ENCODE measurements at regions not wholly inside any gene's neighbourhood (a gene's known extent, or its start where the extent isn't known, plus 50 kb on each side); places are given as distances from the start of the nearest gene placed in this dataset.

DNA sequence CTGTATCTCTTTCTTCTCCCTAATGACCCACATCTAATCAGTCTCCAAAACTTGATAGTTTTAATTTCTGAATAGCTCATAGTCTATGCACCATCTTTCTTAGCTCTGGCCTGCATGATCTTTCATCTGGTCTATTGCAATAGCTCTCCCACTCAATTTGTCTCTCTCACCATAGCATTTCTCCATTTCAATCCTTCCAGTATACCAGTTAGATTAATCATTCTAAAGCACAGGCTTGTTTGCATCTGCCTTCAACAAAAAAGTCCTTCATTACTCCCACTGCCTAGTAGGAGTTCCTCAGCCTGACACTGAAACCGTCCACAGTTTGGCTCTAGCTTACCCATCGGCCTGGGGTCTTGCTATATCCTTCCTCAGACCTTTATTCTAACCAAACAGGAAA lies 344.9 kb downstream of the ENC1 start:
- no peaks in the 10 kb centered on the region for H3K36me3 Mint-ChIP-seq
- H3K4me1 Mint-ChIP-seq (ENCODE audit: unreplicated experiment): no peaks in the 10 kb centered on the region
- TF ChIP-seq, protein P1, sequence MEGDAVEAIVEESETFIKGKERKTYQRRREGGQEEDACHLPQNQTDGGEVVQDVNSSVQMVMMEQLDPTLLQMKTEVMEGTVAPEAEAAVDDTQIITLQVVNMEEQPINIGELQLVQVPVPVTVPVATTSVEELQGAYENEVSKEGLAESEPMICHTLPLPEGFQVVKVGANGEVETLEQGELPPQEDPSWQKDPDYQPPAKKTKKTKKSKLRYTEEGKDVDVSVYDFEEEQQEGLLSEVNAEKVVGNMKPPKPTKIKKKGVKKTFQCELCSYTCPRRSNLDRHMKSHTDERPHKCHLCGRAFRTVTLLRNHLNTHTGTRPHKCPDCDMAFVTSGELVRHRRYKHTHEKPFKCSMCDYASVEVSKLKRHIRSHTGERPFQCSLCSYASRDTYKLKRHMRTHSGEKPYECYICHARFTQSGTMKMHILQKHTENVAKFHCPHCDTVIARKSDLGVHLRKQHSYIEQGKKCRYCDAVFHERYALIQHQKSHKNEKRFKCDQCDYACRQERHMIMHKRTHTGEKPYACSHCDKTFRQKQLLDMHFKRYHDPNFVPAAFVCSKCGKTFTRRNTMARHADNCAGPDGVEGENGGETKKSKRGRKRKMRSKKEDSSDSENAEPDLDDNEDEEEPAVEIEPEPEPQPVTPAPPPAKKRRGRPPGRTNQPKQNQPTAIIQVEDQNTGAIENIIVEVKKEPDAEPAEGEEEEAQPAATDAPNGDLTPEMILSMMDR (conservative IDR thresholded peaks at IDR 0.05): no peak
- no peak overlapping the region for H3K4me3 Mint-ChIP-seq
- peaks cover under 1% of the 10 kb centered on the region for H3K27me3 Mint-ChIP-seq
- no peaks in the 10 kb centered on the region for H3K9me3 Mint-ChIP-seq
- no peak for DNase-seq (ENCODE audit: extremely low spot score, unreplicated experiment)
- no peak overlapping the region for H3K27ac Mint-ChIP-seq

GRCh38 chr5:74295141-74295540 lies 345.4 kb downstream of the ENC1 start:
- TF ChIP-seq, protein P1 (conservative IDR thresholded peaks at IDR 0.05): no peak
- no peak overlapping the region for H3K4me3 Mint-ChIP-seq
- peaks cover 4% of the 10 kb centered on the region for H3K27me3 Mint-ChIP-seq
- no peaks in the 10 kb centered on the region for H3K36me3 Mint-ChIP-seq
- no peaks in the 10 kb centered on the region for H3K4me1 Mint-ChIP-seq (ENCODE audit: unreplicated experiment)
- no peak overlapping the region for H3K27ac Mint-ChIP-seq
- DNase-seq (ENCODE audit: extremely low spot score, unreplicated experiment): no peak
- no peaks in the 10 kb centered on the region for H3K9me3 Mint-ChIP-seq

GRCh38 chr5:74294231-74294705 lies 346.3 kb downstream of the ENC1 start:
- Mint-ChIP-seq H3K27ac (no peak overlapping the region), H3K9me3 (no peaks in the 10 kb centered on the region), H3K4me1 (ENCODE audit: unreplicated experiment) (no peaks in the 10 kb centered on the region), H3K4me3 (no peak overlapping the region), H3K27me3 (peaks cover 4% of the 10 kb centered on the region), H3K36me3 (no peaks in the 10 kb centered on the region)
- TF ChIP-seq, protein P1 (conservative IDR thresholded peaks at IDR 0.05): no peak
- DNase-seq (ENCODE audit: extremely low spot score, unreplicated experiment): no peak

- no peaks in the 10 kb centered on the region for H3K36me3 Mint-ChIP-seq
- no peaks in the 10 kb centered on the region for H3K9me3 Mint-ChIP-seq
- no peak overlapping the region for H3K27ac Mint-ChIP-seq
- H3K27me3 Mint-ChIP-seq: peaks cover 4% of the 10 kb centered on the region
- TF ChIP-seq, protein P1 (conservative IDR thresholded peaks at IDR 0.05): no peak
- no peak overlapping the region for H3K4me3 Mint-ChIP-seq
- DNase-seq (ENCODE audit: extremely low spot score, unreplicated experiment): no peak
- H3K4me1 Mint-ChIP-seq (ENCODE audit: unreplicated experiment): peaks cover under 1% of the 10 kb centered on the region
Measured at GRCh38 chr5:74293182-74293581, 347.3 kb downstream of the ENC1 start.

DNA sequence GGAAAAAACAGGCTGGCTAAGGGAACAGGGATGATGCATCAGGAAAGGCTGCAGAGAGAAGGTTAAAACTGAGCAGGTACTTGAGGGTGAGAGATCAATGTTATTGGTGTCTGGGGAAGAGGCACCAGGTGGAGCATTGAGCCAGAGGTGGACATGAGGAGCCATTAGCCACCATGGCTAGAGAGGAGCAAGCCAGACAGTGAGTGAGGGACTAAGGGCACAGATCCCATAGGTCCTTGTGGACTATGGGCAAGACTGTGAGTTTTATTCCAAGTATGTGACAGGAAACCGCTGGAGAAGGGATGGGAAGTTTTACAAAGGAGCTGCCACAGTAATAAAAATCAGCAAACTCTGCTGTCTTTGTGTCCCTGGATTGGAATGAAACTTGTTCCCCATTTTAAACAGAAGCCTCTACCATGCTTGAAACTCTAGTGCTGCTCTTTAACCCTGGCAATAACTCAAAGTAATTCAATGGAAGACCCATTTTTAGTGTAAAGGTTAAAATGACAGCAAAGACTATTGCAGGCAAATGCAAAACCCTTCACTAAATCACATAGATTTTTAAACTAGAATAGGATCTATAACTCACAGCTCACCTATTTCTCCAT lies 349.8 kb downstream of the ENC1 start:
- H3K27me3 Mint-ChIP-seq: peaks cover 4% of the 10 kb centered on the region
- TF ChIP-seq, protein P1 (conservative IDR thresholded peaks at IDR 0.05): no peak
- peaks cover 10% of the 10 kb centered on the region for H3K4me1 Mint-ChIP-seq (ENCODE audit: unreplicated experiment)
- H3K27ac Mint-ChIP-seq: no peak overlapping the region
- H3K4me3 Mint-ChIP-seq: no peak overlapping the region
- H3K9me3 Mint-ChIP-seq: no peaks in the 10 kb centered on the region
- no peaks in the 10 kb centered on the region for H3K36me3 Mint-ChIP-seq
- DNase-seq (ENCODE audit: extremely low spot score, unreplicated experiment): no peak

All from type B pancreatic cell (in vitro differentiated cells).